ENCODE measurements at regions not wholly inside any gene's neighbourhood (a gene's known extent, or its start where the extent isn't known, plus 50 kb on each side); places are given as distances from the start of the nearest gene placed in this dataset.

GRCh38 chr3:189502256-189502655 is 128.9 kb upstream of the TP63 start:
- Histone ChIP-seq H3K36me3 (ENCODE audit: control insufficient read depth, insufficient read depth, low read length) (no peaks in the 10 kb centered on the region), H4K8ac (ENCODE audit: low read depth, low read length) (no peak overlapping the region), H2BK5ac (ENCODE audit: low read length) (no peak overlapping the region), H3K56ac (ENCODE audit: low read length) (no peak overlapping the region), H3K23ac (ENCODE audit: low read length) (no peak overlapping the region), H2BK120ac (ENCODE audit: low read depth, low read length) (no peak overlapping the region), H3K79me2 (ENCODE audit: control insufficient read depth, insufficient read depth, low read length) (no peaks in the 10 kb centered on the region), H2AK5ac (ENCODE audit: low read length) (no peak overlapping the region), H3K79me1 (ENCODE audit: low read length) (no peaks in the 10 kb centered on the region), H3K4me1 (ENCODE audit: control insufficient read depth, low read depth, low read length) (no peaks in the 10 kb centered on the region), H3K18ac (ENCODE audit: low read length) (no peak overlapping the region), H3K4ac (ENCODE audit: low read depth, low read length) (no peak overlapping the region), H3K27ac (ENCODE audit: low read depth, low read length) (no peak overlapping the region), H3K27me3 (ENCODE audit: insufficient read depth, low read length, poor library complexity) (no peaks in the 10 kb centered on the region), H3K4me3 (ENCODE audit: low read length) (no peak overlapping the region), H3K9ac (ENCODE audit: low read length) (no peak overlapping the region), H4K5ac (ENCODE audit: low read length) (no peak overlapping the region), H3K4me2 (ENCODE audit: low read length) (no peak overlapping the region), H2BK15ac (replicated peaks; ENCODE audit: low read depth) (no peak overlapping the region)
- DNase-seq: no peak
- WGBS (ENCODE audit: extremely low coverage, insufficient coverage, low lambda C conversion rate): no CpG with 5 or more reads among the region's 4 CpGs

GRCh38 chr3:189502676-189503257 is 128.4 kb upstream of the TP63 start:
- WGBS (ENCODE audit: extremely low coverage, insufficient coverage, low lambda C conversion rate): no CpG with 5 or more reads among the region's 2 CpGs
- Histone ChIP-seq H3K27me3 (ENCODE audit: insufficient read depth, low read length, poor library complexity) (no peaks in the 10 kb centered on the region), H3K18ac (ENCODE audit: low read length) (no peak overlapping the region), H2AK5ac (ENCODE audit: low read length) (no peak overlapping the region), H4K8ac (ENCODE audit: low read depth, low read length) (no peak overlapping the region), H3K9ac (ENCODE audit: low read length) (no peak overlapping the region), H4K5ac (ENCODE audit: low read length) (no peak overlapping the region), H3K4ac (ENCODE audit: low read depth, low read length) (no peak overlapping the region), H3K36me3 (ENCODE audit: control insufficient read depth, insufficient read depth, low read length) (no peaks in the 10 kb centered on the region), H3K4me3 (ENCODE audit: low read length) (no peak overlapping the region), H2BK15ac (replicated peaks; ENCODE audit: low read depth) (no peak overlapping the region), H2BK5ac (ENCODE audit: low read length) (no peak overlapping the region), H3K4me1 (ENCODE audit: control insufficient read depth, low read depth, low read length) (no peaks in the 10 kb centered on the region), H3K56ac (ENCODE audit: low read length) (no peak overlapping the region), H3K79me2 (ENCODE audit: control insufficient read depth, insufficient read depth, low read length) (no peaks in the 10 kb centered on the region), H3K79me1 (ENCODE audit: low read length) (no peaks in the 10 kb centered on the region), H3K27ac (ENCODE audit: low read depth, low read length) (no peak overlapping the region), H3K4me2 (ENCODE audit: low read length) (no peak overlapping the region), H3K23ac (ENCODE audit: low read length) (no peak overlapping the region), H2BK120ac (ENCODE audit: low read depth, low read length) (no peak overlapping the region)
- no peak for DNase-seq

DNA sequence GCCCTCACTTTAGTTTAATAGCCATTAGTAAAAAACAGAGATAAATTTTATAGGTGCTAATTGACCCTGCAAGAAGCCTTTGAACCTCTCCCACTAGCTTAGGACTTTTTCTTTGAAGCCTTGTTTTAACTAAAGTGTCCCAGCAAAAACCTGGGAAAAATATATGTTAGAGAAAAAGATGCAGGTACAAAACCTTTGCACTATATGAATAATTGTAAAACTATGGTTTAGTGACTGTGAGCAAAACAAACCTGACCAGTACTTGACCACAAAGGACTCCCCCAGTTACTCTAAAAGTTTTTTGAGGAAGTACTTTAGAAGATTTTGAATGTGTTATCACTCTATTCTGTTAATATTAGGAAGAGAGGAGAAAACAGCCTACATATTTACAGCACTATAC is 123.3 kb upstream of the TP63 start:
- Histone ChIP-seq H3K9ac (ENCODE audit: low read length) (no peak overlapping the region), H3K79me2 (ENCODE audit: control insufficient read depth, insufficient read depth, low read length) (no peaks in the 10 kb centered on the region), H3K4me2 (ENCODE audit: low read length) (no peak overlapping the region), H2BK120ac (ENCODE audit: low read depth, low read length) (no peak overlapping the region), H3K4me3 (ENCODE audit: low read length) (no peak overlapping the region), H4K8ac (ENCODE audit: low read depth, low read length) (no peak overlapping the region), H2BK15ac (replicated peaks; ENCODE audit: low read depth) (no peak overlapping the region), H3K4me1 (ENCODE audit: control insufficient read depth, low read depth, low read length) (no peaks in the 10 kb centered on the region), H3K18ac (ENCODE audit: low read length) (no peak overlapping the region), H2AK5ac (ENCODE audit: low read length) (no peak overlapping the region), H4K5ac (ENCODE audit: low read length) (no peak overlapping the region), H2BK5ac (ENCODE audit: low read length) (no peak overlapping the region), H3K27me3 (ENCODE audit: insufficient read depth, low read length, poor library complexity) (no peaks in the 10 kb centered on the region), H3K27ac (ENCODE audit: low read depth, low read length) (no peak overlapping the region), H3K23ac (ENCODE audit: low read length) (no peak overlapping the region), H3K36me3 (ENCODE audit: control insufficient read depth, insufficient read depth, low read length) (no peaks in the 10 kb centered on the region), H3K56ac (ENCODE audit: low read length) (no peak overlapping the region), H3K79me1 (ENCODE audit: low read length) (no peaks in the 10 kb centered on the region), H3K4ac (ENCODE audit: low read depth, low read length) (no peak overlapping the region)
- DNase-seq: no peak

GRCh38 chr3:189508784-189509501 is 122.2 kb upstream of the TP63 start:
- H3K27me3 ChIP-seq (ENCODE audit: insufficient read depth, low read length, poor library complexity): no peaks in the 10 kb centered on the region
- no peak overlapping the region for H3K4ac ChIP-seq (ENCODE audit: low read depth, low read length)
- H2AK5ac ChIP-seq (ENCODE audit: low read length): no peak overlapping the region
- no peak overlapping the region for H3K4me3 ChIP-seq (ENCODE audit: low read length)
- no CpG with 5 or more reads among the region's 3 CpGs for WGBS (ENCODE audit: extremely low coverage, insufficient coverage, low lambda C conversion rate)
- no peak overlapping the region for H3K18ac ChIP-seq (ENCODE audit: low read length)
- H3K4me2 ChIP-seq (ENCODE audit: low read length): no peak overlapping the region
- no peak overlapping the region for H2BK15ac ChIP-seq (replicated peaks; ENCODE audit: low read depth)
- H4K5ac ChIP-seq (ENCODE audit: low read length): no peak overlapping the region
- no peak overlapping the region for H3K56ac ChIP-seq (ENCODE audit: low read length)
- no peak overlapping the region for H3K23ac ChIP-seq (ENCODE audit: low read length)
- DNase-seq: no peak
- H2BK120ac ChIP-seq (ENCODE audit: low read depth, low read length): no peak overlapping the region
- no peaks in the 10 kb centered on the region for H3K36me3 ChIP-seq (ENCODE audit: control insufficient read depth, insufficient read depth, low read length)
- H3K27ac ChIP-seq (ENCODE audit: low read depth, low read length): no peak overlapping the region
- H3K9ac ChIP-seq (ENCODE audit: low read length): no peak overlapping the region
- H4K8ac ChIP-seq (ENCODE audit: low read depth, low read length): no peak overlapping the region
- no peaks in the 10 kb centered on the region for H3K79me2 ChIP-seq (ENCODE audit: control insufficient read depth, insufficient read depth, low read length)
- no peaks in the 10 kb centered on the region for H3K79me1 ChIP-seq (ENCODE audit: low read length)
- H3K4me1 ChIP-seq (ENCODE audit: control insufficient read depth, low read depth, low read length): no peaks in the 10 kb centered on the region
- H2BK5ac ChIP-seq (ENCODE audit: low read length): no peak overlapping the region

GRCh38 chr3:189512039-189512438 is 119.2 kb upstream of the TP63 start:
- H3K4me2 ChIP-seq (ENCODE audit: low read length): no peak overlapping the region
- no peak overlapping the region for H2BK5ac ChIP-seq (ENCODE audit: low read length)
- H3K18ac ChIP-seq (ENCODE audit: low read length): no peak overlapping the region
- H3K23ac ChIP-seq (ENCODE audit: low read length): no peak overlapping the region
- no peaks in the 10 kb centered on the region for H3K27me3 ChIP-seq (ENCODE audit: insufficient read depth, low read length, poor library complexity)
- H3K4me1 ChIP-seq (ENCODE audit: control insufficient read depth, low read depth, low read length): no peaks in the 10 kb centered on the region
- DNase-seq: no peak
- no peaks in the 10 kb centered on the region for H3K36me3 ChIP-seq (ENCODE audit: control insufficient read depth, insufficient read depth, low read length)
- H2BK15ac ChIP-seq (replicated peaks; ENCODE audit: low read depth): no peak overlapping the region
- no peak overlapping the region for H3K27ac ChIP-seq (ENCODE audit: low read depth, low read length)
- no peak overlapping the region for H4K8ac ChIP-seq (ENCODE audit: low read depth, low read length)
- WGBS (ENCODE audit: extremely low coverage, insufficient coverage, low lambda C conversion rate): no CpG with 5 or more reads among the region's 1 CpG
- H3K4ac ChIP-seq (ENCODE audit: low read depth, low read length): no peak overlapping the region
- no peak overlapping the region for H2AK5ac ChIP-seq (ENCODE audit: low read length)
- H4K5ac ChIP-seq (ENCODE audit: low read length): no peak overlapping the region
- H3K9ac ChIP-seq (ENCODE audit: low read length): no peak overlapping the region
- H3K79me2 ChIP-seq (ENCODE audit: control insufficient read depth, insufficient read depth, low read length): no peaks in the 10 kb centered on the region
- no peaks in the 10 kb centered on the region for H3K79me1 ChIP-seq (ENCODE audit: low read length)
- H3K4me3 ChIP-seq (ENCODE audit: low read length): no peak overlapping the region
- no peak overlapping the region for H3K56ac ChIP-seq (ENCODE audit: low read length)
- no peak overlapping the region for H2BK120ac ChIP-seq (ENCODE audit: low read depth, low read length)

GRCh38 chr3:189512821-189513220 is 118.4 kb upstream of the TP63 start:
- Histone ChIP-seq H3K4me3 (ENCODE audit: low read length) (no peak overlapping the region), H3K9ac (ENCODE audit: low read length) (no peak overlapping the region), H3K4me2 (ENCODE audit: low read length) (no peak overlapping the region), H3K23ac (ENCODE audit: low read length) (no peak overlapping the region), H3K18ac (ENCODE audit: low read length) (no peak overlapping the region), H4K8ac (ENCODE audit: low read depth, low read length) (no peak overlapping the region), H3K27ac (ENCODE audit: low read depth, low read length) (no peak overlapping the region), H3K79me1 (ENCODE audit: low read length) (no peaks in the 10 kb centered on the region), H3K79me2 (ENCODE audit: control insufficient read depth, insufficient read depth, low read length) (no peaks in the 10 kb centered on the region), H3K4me1 (ENCODE audit: control insufficient read depth, low read depth, low read length) (no peaks in the 10 kb centered on the region), H3K36me3 (ENCODE audit: control insufficient read depth, insufficient read depth, low read length) (no peaks in the 10 kb centered on the region), H3K27me3 (ENCODE audit: insufficient read depth, low read length, poor library complexity) (no peaks in the 10 kb centered on the region), H2BK120ac (ENCODE audit: low read depth, low read length) (no peak overlapping the region), H2AK5ac (ENCODE audit: low read length) (no peak overlapping the region), H3K56ac (ENCODE audit: low read length) (no peak overlapping the region), H2BK5ac (ENCODE audit: low read length) (no peak overlapping the region), H2BK15ac (replicated peaks; ENCODE audit: low read depth) (no peak overlapping the region), H4K5ac (ENCODE audit: low read length) (no peak overlapping the region), H3K4ac (ENCODE audit: low read depth, low read length) (no peak overlapping the region)
- DNase-seq: no peak
